Retina (tissue), 1 donor: ENCODE measurements at regions not wholly inside any gene's neighbourhood (a gene's known extent, or its start where the extent isn't known, plus 50 kb on each side); places are given as distances from the start of the nearest gene placed in this dataset.
"Not testable (repeated sequence)": the region's sequence is repeated elsewhere in the genome, so short reads cannot be mapped to it uniquely, and the experiment has no call there.

Source experiments
- DNase-seq: peaks from one replicate; pipeline ENCODE4 v3.0.0-alpha.2; 2016

DNA sequence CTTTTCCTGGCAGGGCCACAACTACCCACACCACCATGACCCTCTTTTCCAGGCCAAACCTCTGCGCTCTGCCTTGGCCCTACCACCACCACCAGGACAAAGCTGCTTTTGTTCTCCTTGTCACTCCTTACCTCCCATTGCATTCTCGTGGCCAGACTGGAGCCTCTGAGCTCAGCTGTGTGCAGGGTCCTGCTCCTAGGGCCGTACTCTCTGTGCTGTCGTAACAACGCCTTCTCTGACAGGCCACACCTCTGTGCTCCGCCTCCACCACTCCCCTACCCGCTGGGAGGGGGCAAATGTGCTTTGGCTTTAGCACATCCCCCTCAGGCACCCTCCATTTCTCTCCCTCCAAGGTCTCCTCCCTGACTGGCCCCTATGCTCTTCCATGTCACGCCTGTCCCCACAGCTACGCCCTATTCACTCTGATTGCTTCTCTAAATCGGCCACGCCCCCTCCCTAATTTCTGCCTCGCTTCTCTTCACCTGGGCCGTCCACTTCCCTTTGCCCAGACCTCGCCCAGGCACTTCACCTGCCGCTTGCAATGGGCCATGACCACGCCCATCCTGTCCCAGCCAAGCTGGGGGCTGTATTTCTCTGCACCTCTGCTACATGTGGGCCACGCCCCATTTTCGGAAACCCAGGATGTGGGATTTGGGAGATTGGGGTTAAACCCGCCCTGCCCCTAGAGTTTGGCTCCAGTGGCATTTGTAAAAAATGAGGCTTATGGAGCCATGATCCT is 472.3 kb downstream of the KLF12 start:
- DNase-seq, result no peak

DNA sequence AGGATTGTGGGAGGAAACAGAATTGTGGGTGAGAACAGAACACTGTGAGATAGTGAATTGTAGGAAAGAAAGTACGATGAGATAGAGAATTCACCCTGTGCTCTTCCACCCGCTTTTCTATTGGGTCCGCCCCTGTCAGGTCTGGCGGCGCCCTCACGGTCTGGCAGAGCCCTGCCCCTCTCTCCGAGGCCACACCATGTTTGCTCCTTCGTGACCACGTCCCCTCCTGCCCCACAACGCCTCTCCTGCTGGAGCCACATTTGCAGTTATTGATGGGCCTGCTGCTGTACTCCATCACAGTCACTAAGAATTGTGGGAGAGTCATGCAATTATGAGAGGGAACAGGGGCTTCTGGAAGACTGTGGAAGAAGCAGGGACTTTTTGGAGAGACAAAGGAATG is 473.1 kb downstream of the KLF12 start:
- DNase-seq, result no peak

DNA sequence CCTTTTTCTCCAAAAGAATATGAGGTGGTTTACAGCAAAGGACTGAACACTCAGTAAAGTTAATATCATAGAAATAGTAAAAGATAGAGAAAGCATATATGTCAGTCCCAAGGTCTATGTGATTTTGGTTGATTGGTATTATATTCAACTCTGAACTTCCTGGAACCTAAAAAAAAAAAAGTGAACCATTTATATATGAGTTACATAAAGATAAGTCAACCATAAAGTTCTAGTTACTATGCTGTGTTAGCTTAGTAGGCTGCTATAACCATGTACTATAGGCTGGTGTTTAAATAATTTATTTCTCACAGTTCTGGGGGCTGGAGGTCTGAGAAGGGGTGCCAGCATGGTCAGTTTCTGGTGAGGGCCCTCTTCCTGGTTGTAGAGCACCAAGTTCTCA is 475.6 kb downstream of the KLF12 start:
- DNase-seq, result no peak

DNA sequence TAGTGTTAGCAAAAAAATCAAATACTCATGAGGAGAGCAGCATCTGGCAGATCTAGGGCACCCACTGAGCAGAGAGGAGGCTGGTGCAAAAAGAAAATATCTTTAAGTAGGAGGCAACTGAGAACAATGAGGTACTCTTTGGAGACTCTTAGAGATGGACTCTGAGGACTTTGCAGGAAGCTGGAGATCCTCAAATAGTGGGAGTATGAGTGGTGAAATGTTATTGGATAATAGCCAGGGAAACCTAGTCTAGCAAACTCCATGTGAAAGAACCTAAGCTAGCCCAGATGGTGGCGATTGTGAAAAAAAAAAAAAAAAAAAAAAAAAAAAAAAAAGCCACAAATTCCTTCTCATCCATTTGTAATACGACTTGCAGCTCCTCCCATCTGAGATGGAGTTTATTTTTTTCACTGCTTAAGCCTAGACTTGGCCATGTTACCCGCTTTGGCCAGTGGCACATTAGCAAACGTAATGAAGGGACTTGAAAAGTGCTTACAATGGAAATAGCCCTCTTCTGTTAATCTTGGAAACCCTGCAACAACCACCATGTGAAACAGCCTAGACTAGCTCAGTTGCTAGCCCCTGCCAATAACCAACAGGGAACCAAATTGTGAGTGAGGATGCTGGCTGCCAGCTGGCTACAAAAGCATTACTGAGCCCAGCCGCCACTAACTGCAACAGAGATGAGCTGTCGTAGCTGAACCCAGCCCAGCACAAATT is 476.2 kb downstream of the KLF12 start:
- DNase-seq, result no peak

DNA sequence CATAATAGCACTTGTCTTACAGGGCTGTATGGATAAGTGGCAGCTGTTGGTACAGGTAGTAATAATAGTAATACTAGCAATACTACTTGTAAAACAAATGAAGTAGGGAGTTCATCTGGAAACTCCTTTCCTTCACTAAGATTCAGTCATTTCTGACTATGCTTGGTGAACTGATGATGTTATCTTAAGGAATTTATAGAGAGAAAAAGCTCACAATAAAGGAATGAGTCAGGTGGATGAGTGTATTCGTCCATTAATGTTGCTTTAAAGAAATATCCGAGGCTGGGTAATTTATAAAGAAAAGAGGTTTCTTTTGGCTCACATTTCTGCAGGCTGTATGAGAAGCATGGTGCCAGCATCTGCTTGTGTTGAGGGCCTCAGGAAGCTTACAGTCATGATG is 477.3 kb downstream of the KLF12 start:
- DNase-seq, result no peak

DNA sequence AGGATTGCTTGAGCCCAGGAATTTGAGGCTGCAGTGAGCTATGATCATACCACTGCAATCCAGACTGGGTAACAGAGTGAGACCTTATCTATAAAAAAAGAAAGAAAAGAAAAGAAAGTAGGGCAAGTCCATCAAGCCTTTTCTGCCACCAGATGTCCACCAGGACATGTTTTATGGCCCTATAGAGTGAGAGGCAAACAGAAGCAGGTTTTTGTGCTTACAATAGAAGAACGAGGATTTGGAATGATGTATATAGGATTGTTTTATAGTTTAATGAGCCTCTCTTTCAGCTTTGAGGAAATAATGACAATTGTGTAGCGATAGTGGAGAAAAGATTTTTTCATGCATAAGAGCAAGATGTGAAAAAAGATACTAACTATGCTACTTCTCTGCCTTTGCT is 480.5 kb downstream of the KLF12 start:
- DNase-seq, result no peak

DNA sequence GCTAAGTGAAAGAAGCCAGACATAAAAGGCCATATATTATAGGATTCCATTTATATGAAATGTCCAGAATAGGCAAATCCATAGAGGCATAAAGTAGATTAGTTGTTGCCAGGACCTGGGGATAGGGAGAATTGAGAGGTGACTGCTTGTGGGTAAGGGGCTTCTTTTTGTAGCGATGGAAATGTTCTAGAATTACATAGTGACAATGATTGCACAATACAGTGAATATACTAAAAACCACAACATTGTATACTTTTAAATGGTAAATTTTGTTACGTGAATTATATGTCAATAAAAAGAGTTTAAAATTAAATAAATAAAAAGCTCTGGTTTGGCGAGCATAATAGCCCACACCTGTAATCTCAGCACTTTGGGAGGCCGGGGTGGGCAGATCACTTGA is 486.8 kb downstream of the KLF12 start:
- DNase-seq, result no peak

DNA sequence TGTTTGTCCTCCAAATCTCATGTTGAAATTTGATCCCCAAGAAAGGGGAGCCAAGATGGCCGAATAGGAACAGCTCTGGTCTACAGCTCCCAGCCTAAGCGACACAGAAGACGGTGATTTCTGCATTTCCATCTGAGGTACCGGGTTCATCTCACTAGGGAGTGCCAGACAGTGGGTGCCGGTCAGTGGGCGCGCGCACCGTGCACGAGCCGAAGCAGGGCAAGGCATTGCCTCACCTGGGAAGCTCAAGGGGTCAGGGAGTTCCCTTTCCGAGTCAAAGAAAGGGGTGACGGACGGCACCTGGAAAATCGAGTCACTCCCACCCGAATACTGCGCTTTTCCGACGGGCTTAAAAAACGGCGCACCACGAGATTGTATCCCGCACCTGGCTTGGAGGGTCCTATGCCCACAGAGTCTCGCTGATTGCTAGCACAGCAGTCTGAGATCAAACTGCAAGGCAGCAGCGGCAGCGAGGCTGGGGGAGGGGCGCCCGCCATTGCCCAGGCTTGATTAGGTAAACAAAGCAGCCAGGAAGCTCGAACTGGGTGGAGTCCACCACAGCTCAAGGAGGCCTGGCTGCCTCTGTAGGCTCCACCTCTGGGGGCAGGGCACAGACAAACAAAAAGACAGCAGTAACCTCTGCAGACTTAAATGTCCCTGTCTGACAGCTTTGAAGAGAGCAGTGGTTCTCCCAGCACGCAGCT is 493.6 kb downstream of the KLF12 start:
- not testable (repeated sequence) for DNase-seq

DNA sequence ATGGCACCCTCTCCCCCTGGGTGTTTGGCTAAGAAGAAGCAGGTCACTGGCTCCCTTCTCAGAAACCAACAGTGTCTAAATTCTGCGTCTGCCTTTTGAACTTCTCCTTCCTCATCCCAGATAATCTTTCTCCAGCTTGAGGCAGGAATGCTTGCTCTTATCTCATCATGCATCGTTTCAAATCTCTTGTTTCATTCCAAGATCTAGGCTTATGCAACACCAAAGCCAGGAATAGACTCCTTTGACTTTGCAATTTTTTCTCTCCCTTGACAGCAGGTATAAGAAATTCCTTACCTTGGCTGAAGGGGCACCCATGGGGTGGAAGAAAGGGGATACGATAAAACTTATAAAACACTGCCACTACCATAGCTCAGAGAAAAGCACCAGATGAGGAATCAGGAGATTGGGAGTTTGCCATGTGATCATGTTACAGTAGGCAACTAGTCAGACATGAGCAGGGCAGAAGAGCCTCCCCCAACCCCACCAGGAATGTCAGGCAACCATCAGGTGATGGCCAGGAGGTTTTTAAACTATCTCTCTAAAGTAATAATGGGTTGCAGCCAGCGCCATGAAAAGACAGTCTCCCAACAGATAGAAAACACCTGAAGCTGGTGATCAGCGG is 498.9 kb downstream of the KLF12 start:
- no peak for DNase-seq

DNA sequence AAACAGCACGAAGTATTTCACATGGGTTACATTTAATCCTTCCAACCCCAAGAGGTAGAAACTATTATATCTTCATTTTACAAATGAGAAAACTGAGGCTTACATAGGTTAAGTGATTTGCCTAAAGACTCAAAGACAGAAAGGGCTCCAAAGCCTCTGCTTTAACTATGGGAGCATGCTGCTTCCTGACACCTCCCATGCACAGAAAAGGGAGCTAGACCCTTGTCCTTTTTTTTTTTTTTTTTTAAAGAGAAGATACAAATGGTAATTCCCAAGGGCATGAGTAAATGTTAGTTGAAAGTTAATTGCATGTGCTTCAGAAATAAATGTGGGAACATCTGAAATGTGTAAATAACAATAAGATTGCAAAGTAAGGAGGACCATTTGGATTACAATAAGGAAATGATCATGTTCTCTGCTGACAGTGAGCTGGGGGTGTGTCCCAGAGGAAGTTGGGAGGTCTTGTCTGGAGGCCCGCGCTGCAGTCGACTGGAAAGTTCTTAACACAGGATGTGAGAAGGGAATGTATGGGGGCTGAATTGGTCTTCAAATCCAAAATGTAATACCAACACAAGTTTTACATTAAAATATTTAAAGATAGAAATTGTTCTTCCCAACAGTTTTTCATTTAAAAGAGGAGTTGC is 500.3 kb downstream of the KLF12 start:
- DNase-seq, result no peak

DNA sequence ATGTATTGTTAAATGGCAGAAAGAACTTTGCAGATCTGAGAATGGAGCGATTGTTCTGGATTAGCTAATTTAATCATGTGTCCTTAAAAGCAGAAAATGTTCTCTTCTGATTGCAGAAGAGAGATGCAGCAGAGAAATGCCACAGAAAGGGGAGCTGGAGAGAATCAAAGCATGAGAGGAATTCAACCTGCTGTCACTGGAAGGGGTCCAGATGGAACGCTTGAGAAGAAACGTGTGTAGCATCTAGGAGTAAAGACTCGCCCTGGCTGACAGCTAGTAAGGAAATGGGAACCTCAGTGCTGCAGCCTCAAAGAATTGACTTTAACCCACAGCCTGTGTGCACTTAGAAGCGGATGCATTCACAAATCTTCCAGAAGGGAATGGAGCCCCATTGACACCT is 502.8 kb downstream of the KLF12 start:
- DNase-seq, result no peak

DNA sequence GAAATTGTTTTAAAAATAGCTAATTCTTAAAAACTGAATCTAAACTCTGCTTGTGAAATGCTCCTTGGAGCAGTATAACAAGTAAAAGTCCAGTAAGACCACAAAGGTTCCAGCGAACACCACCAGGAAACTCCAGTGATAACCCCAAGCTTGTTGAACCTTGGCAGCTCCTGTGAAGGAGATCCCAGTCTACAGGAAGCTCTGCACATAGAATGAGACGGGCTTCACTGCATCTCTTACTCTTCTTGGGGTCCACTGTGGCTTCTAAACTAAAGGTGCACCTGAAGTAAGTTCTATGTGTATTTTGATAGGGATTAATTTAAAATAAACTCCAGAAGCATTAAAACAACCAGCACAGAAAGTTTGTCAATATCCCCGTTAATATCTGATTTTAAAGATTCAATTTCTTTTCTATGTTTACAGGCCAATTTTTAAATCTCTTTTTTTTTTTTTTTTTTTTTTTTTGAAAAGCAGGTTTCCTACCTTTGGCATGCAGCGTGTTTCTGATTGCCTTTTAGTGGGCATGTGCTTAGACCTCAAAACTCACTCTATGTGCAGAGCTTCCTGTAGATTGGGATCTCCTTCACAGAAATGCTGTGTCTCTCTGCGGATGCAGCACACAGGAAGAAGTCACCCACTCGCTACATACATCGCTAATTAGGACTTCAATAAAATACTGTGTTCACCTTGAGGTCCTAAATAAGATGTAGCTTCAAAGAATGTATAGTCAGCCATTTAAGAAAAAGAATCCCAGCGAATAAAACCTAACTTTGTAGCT is 508.5 kb downstream of the KLF12 start:
- no peak for DNase-seq

DNA sequence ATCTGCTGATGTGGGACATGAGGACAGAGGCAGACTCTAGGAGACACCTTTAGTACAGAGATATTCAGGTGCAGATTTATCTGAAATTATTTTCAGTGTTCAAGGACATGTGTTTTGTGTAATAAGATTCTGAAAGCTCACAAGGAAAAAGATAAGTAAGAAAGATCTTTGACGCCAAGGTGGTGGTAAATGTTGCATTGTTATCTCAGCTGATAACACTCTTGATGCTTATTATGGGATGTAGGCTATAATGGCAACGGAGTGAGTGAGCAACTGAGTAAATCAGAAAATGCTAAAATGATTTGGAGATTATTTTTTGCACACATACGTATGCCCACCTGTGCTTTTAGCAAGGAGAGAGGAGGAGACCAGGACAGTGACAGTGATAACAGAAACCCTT is 510.9 kb downstream of the KLF12 start:
- no peak for DNase-seq

DNA sequence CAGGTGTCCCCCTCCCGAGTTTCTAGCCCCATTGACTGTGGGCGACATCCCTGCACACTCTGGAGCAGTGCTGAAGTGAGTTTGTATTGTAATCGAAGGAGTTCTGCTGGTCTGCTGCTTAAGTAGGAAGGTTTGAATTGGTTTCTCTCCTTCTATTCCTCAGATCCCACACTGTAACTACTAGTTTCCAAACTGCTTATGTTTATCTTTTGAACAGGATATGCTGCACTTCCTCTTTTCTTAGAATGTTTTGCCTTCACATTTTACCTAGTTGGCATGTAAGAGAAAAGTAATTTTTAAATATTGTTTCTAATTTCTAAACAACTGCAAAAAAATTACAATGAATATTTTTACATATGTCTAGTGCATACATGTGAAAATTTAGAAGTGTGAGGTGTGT is 511.8 kb downstream of the KLF12 start:
- DNase-seq, result no peak

DNA sequence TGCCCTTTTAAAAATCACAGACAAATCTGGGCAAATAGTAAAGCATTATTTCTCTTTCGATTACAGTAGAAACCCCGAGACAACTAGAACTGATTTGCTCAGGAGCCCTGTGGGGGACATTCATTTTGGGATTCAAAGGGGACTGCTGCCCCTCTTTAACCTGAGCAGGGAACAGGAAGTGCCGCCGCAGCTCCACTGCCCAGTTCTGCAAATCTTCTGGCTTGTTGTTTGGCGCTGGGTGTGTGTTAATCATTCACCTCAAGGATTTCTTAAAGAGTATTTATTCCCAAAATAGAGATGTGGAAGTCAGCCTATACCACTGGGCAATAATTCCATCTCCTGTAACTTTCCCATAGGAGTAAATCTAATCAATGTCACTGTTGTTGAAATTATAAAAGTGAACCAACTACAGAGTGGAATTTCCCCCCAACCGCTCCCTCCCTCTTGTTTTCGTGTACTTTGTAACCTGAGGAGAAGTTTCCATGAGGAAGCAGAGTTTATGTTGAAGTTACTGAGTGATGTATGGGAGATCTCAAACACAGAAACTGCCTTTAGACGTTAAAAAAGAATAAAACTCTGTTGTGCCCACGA is 515.8 kb downstream of the KLF12 start:
- no peak for DNase-seq

DNA sequence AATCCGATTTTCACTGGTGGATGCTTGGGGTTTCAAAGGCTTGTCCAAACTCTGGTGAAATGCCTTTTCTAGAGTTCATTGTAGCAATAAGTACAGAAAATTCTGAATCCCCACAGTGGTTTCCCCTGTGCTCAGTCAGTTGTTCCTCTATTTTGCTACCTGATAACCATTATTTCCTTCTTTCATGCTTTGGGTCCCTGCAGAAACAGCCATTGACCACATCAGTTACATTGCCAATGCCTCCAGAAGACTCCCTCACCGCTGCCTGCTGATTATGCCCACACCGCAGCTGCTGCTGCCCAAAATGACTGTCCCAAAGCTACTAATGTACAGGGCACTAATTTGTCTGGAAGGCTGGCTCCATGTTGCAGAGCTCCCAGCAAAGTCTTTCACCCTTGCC is 517.3 kb downstream of the KLF12 start:
- no peak for DNase-seq

DNA sequence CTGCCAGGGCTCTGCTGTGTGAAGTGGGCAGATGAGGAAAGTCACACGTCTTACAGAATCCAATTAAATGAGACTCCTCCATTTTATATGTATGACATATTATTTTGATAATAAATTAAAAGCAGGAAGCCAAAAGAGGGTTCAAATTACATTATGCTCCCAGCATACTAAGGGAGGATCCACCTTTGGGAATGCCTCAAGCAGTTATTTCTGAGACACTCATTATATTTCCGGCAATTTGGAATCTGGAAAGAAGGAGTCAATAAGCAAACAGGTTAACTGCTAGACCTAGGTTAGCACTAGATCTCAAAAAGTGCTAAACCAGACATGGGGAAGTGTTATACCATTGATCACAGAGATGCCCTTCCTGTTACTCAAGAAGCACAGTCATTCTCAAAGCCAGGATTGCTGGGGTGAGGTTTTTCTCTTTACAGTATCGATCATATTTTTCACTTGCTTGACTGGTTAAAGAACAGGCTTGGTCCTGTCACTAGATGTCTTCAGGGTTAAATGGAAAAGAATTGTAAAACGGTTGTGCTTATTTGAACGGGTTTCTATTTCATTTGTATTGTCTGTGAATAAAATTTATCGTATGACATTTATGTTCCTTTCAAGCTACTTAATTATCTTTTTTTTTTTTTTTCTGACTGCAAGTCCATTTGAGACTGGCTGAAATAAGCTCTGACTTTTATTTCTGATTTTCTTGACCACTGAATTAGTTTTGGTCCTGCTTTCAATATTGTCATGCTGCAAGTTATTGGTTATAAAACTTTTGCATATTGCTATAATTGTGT is 523.2 kb downstream of the KLF12 start:
- no peak for DNase-seq

DNA sequence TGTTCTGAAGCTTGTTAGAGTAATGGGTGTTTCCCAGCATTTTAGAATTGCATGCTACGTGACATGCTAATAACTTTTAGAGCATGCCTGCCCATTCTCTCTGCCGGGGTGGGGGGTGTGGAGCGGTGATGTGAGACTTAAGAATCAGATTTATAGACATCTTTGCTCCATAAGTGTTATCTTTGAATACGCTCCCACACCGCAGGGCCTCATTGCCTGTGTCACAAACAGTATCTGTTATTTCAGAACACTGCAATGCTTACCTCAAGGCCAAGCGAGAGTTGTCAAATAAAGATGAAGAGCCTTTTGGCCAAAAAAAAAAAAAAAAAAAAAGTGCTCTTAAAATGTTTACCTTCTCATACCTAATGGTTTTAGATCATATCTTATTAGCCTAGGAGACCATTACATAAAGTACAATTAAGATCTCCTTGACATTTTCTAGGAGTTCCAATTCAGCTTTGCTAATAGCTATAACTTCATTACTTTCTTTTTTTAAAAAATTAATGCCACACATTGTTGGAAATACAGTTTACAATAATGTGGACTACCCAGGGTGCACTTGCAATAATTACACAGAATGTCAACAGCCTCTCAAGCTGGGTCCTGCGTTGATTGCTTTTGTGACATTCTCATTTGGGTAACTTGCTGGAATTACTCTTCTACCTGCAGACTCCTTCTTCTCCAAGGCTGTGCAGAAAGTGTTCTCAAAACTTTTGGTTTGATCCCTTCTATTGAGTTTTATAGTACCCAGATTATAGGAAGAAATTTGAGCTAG is 525.3 kb downstream of the KLF12 start:
- no peak for DNase-seq

DNA sequence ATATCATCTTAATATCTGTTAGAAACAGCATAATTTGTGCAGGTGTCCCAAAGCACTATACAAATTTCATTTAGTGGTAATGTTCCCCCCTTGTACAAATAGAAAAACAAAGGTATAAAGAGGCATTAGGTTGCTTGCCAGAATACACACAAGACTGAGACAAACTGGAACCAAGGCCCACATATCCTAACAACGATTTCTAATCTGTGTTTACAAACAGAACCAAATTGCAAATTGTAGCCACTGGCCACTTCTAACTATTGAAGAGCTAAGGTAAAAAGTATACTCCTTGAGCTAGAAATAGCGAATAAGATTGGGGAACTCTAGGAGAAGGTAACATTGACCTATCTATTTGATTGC is 526.1 kb downstream of the KLF12 start:
- DNase-seq, result no peak

DNA sequence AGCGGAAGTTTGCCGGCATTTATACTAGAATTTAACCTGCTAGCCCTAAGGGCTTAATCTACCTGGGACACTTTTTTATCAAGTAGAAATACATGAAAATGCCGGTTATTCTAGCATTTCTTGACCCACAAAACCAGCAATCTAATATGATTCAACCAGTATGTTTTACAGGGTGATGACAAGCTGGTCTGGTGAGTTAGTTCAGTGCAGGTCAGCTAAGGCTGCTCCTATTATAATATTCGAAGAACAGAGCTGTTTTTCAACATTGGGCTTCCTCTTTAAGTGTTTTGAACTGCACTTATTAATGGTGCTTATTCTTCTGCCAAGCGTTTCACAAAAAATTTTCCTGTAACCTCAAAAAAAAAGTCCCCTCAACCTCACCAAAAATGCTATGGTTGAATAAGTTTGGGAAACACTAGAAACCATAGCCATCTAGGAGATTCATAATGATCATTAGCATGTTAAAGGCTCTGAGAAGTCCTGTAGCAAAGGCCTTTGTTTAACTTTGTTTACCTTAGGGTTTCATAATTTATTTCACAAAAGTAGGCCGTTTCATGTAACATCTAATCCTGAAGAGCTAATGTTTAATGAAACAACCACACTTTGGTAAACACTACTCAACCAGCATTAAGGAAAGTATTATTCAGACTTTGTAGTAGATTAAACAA is 526.6 kb downstream of the KLF12 start:
- no peak for DNase-seq
